Suprapubic skin (tissue), 4 donors: ENCODE measurements at regions not wholly inside any gene's neighbourhood (a gene's known extent, or its start where the extent isn't known, plus 50 kb on each side); places are given as distances from the start of the nearest gene placed in this dataset.

Source experiments
- DNase-seq, 2 donors: peaks; one replicate each; pipeline ENCODE4 v3.0.0-alpha.2; 2019; ENCODE audit warnings: low spot score in 2 of 2
- H3K27ac ChIP-seq: fragments of 200-600 bp; sonication (generic); one replicate; pipeline ENCODE4 v1.5.1; 2019
- H3K27me3 ChIP-seq: fragments of 200-600 bp; sonication (generic); one replicate; pipeline ENCODE4 v1.5.1; 2019
- H3K36me3 ChIP-seq: fragments of 200-600 bp; sonication (generic); one replicate; pipeline ENCODE4 v1.5.1; 2019
- H3K4me1 ChIP-seq: fragments of 200-600 bp; sonication (generic); one replicate; pipeline ENCODE4 v1.5.1; 2019
- H3K4me3 ChIP-seq: fragments of 200-600 bp; sonication (generic); one replicate; pipeline ENCODE4 v1.5.1; 2019; ENCODE audit warnings: mild to moderate bottlenecking
- H3K9me3 ChIP-seq: fragments of 200-600 bp; sonication (generic); one replicate; pipeline ENCODE4 v1.5.1; 2019
- CTCF ChIP-seq, 2 donors: fragments of 200-600 bp in 1 of 2; fragments of 450-650 bp in 1 of 2; sonication (generic) in 1 of 2; IDR thresholded peaks; one replicate each; pipeline ENCODE4 v1.5.1; 2016 to 2019; ENCODE audit warnings: antibody characterized with exemption in 2 of 2, mild to moderate bottlenecking in 1 of 2, moderate library complexity in 1 of 2
- EP300 ChIP-seq: sonication (generic); formaldehyde crosslinking; IDR thresholded peaks from one replicate; pipeline ENCODE4 v1.6.1; 2017; ENCODE audit warnings: antibody characterized with exemption
- POLR2A ChIP-seq, 2 donors: fragments of 450-650 bp; IDR thresholded peaks; one replicate each; pipeline ENCODE4 v1.6.1; 2017; ENCODE audit warnings: antibody characterized with exemption in 2 of 2, mild to moderate bottlenecking in 2 of 2, moderate library complexity in 2 of 2
- POLR2AphosphoS5 ChIP-seq, 3 donors: sonication (generic); formaldehyde crosslinking; IDR thresholded peaks; one replicate each; pipeline ENCODE4 v1.6.1; 2017; ENCODE audit warnings: antibody characterized with exemption in 3 of 3
- WGBS: methylation state at CpG from one replicate; pipeline ENCODE4 v1.1.5; 2018; 5-methylcytosine and 5-hydroxymethylcytosine counted together

GRCh38 chr6:224350-224749 lies 67.9 kb upstream of the DUSP22 start:
- H3K27ac ChIP-seq = no peak overlapping the region
- no peak for DNase-seq
- no peaks in the 10 kb centered on the region for H3K9me3 ChIP-seq
- no peak overlapping the region for H3K4me3 ChIP-seq
- peaks cover 19% of the 10 kb centered on the region for H3K27me3 ChIP-seq
- no peak for TF ChIP-seq EP300
- TF ChIP-seq POLR2A (IDR thresholded peaks at IDR 0.05) = no peak
- no peak for TF ChIP-seq CTCF (IDR thresholded peaks at IDR 0.05)
- H3K36me3 ChIP-seq = no peaks in the 10 kb centered on the region
- WGBS = 92% methylated on average over 12 of the region's 13 CpGs
- peaks cover 20% of the 10 kb centered on the region for H3K4me1 ChIP-seq

GRCh38 chr6:225121-225721 lies 67.1 kb upstream of the DUSP22 start:
- no peak for DNase-seq
- H3K27ac ChIP-seq = no peak overlapping the region
- 54% methylated on average over 6 of the region's 20 CpGs for WGBS
- no peaks in the 10 kb centered on the region for H3K36me3 ChIP-seq
- peaks cover 20% of the 10 kb centered on the region for H3K4me1 ChIP-seq
- no peaks in the 10 kb centered on the region for H3K9me3 ChIP-seq
- H3K4me3 ChIP-seq = no peak overlapping the region
- peaks cover 15% of the 10 kb centered on the region for H3K27me3 ChIP-seq
- TF ChIP-seq POLR2A (IDR thresholded peaks at IDR 0.05) = no peak
- no peak for TF ChIP-seq POLR2AphosphoS5 (IDR thresholded peaks at IDR 0.05)
- no peak for TF ChIP-seq CTCF (IDR thresholded peaks at IDR 0.05)
- TF ChIP-seq EP300 = no peak

GRCh38 chr6:225907-226306 lies 66.4 kb upstream of the DUSP22 start:
- peaks cover 20% of the 10 kb centered on the region for H3K4me1 ChIP-seq
- H3K27me3 ChIP-seq = peaks cover 15% of the 10 kb centered on the region
- no peak overlapping the region for H3K27ac ChIP-seq
- H3K9me3 ChIP-seq = no peaks in the 10 kb centered on the region
- no peak overlapping the region for H3K4me3 ChIP-seq
- DNase-seq = no peak
- no peaks in the 10 kb centered on the region for H3K36me3 ChIP-seq
- WGBS = 80% methylated on average over 14 of the region's 17 CpGs
- TF ChIP-seq EP300 (no peak), CTCF (IDR thresholded peaks at IDR 0.05) (no peak), POLR2A (IDR thresholded peaks at IDR 0.05) (no peak), POLR2AphosphoS5 (IDR thresholded peaks at IDR 0.05) (no peak)

GRCh38 chr6:226516-227073 lies 65.7 kb upstream of the DUSP22 start:
- 94% methylated on average over 6 of the region's 6 CpGs for WGBS
- H3K9me3 ChIP-seq = no peaks in the 10 kb centered on the region
- H3K27ac ChIP-seq = no peak overlapping the region
- H3K27me3 ChIP-seq = peaks cover 15% of the 10 kb centered on the region
- TF ChIP-seq POLR2A (IDR thresholded peaks at IDR 0.05) (no peak), EP300 (no peak), POLR2AphosphoS5 (IDR thresholded peaks at IDR 0.05) (no peak), CTCF (IDR thresholded peaks at IDR 0.05) (no peak)
- no peak overlapping the region for H3K4me3 ChIP-seq
- DNase-seq = no peak
- peaks cover 20% of the 10 kb centered on the region for H3K4me1 ChIP-seq
- H3K36me3 ChIP-seq = no peaks in the 10 kb centered on the region

- WGBS = 78% methylated on average over 17 of the region's 17 CpGs
- no peak for DNase-seq
- H3K4me3 ChIP-seq = no peak overlapping the region
- H3K9me3 ChIP-seq = no peaks in the 10 kb centered on the region
- H3K27me3 ChIP-seq = peaks cover 15% of the 10 kb centered on the region
- no peak for TF ChIP-seq EP300
- no peak for TF ChIP-seq POLR2AphosphoS5 (IDR thresholded peaks at IDR 0.05)
- no peak for TF ChIP-seq CTCF (IDR thresholded peaks at IDR 0.05)
- no peak overlapping the region for H3K27ac ChIP-seq
- peaks cover 15% of the 10 kb centered on the region for H3K4me1 ChIP-seq
- H3K36me3 ChIP-seq = no peaks in the 10 kb centered on the region
These were observed 65.1 kb upstream of the DUSP22 start for GRCh38 chr6:227074-227782.
